ENCODE measurements at regions not wholly inside any gene's neighbourhood (a gene's known extent, or its start where the extent isn't known, plus 50 kb on each side); places are given as distances from the start of the nearest gene placed in this dataset.

GRCh38 chr12:87784350-87784749 is 244.9 kb downstream of the C12orf50 start:
- TF ChIP-seq CTCF (IDR thresholded peaks at IDR 0.05; ENCODE audit: low read depth, low read length, missing control alignments) = no peak
- no peak overlapping the region for H3K4me3 ChIP-seq (replicated peaks; ENCODE audit: low read depth, low read length)
- DNase-seq (ENCODE audit: extremely low read depth, low read depth) = no peak

- DNase-seq (ENCODE audit: extremely low read depth, low read depth) = no peak
- no peak overlapping the region for H3K4me3 ChIP-seq (replicated peaks; ENCODE audit: low read depth, low read length)
- TF ChIP-seq CTCF (IDR thresholded peaks at IDR 0.05; ENCODE audit: low read depth, low read length, missing control alignments) = no peak
Measured at GRCh38 chr12:87783467-87783866, 245.7 kb downstream of the C12orf50 start.

GRCh38 chr12:87782838-87783237 is 246.4 kb downstream of the C12orf50 start:
- DNase-seq (ENCODE audit: extremely low read depth, low read depth) = no peak
- no peak for TF ChIP-seq CTCF (IDR thresholded peaks at IDR 0.05; ENCODE audit: low read depth, low read length, missing control alignments)

GRCh38 chr12:87779858-87780498 is 249.2 kb downstream of the C12orf50 start:
- no peak for TF ChIP-seq CTCF (IDR thresholded peaks at IDR 0.05; ENCODE audit: low read depth, low read length, missing control alignments)
- no peak for DNase-seq (ENCODE audit: extremely low read depth, low read depth)
- no peak overlapping the region for H3K4me3 ChIP-seq (replicated peaks; ENCODE audit: low read depth, low read length)

More at GRCh38 chr12:87782838-87783237, 246.4 kb downstream of the C12orf50 start:
- no peak overlapping the region for H3K4me3 ChIP-seq (replicated peaks; ENCODE audit: low read depth, low read length)

- no peak for DNase-seq (ENCODE audit: extremely low read depth, low read depth)
- TF ChIP-seq CTCF (IDR thresholded peaks at IDR 0.05; ENCODE audit: low read depth, low read length, missing control alignments) = no peak
- no peak overlapping the region for H3K4me3 ChIP-seq (replicated peaks; ENCODE audit: low read depth, low read length)
Measured at GRCh38 chr12:87779016-87779415, 250.2 kb downstream of the C12orf50 start.

- no peak for DNase-seq (ENCODE audit: extremely low read depth, low read depth)
- no peak for TF ChIP-seq CTCF (IDR thresholded peaks at IDR 0.05; ENCODE audit: low read depth, low read length, missing control alignments)
- H3K4me3 ChIP-seq (replicated peaks; ENCODE audit: low read depth, low read length) = no peak overlapping the region
Measured at GRCh38 chr12:87778065-87778464, 251.1 kb downstream of the C12orf50 start.

- no peak for TF ChIP-seq CTCF (IDR thresholded peaks at IDR 0.05; ENCODE audit: low read depth, low read length, missing control alignments)
- DNase-seq (ENCODE audit: extremely low read depth, low read depth) = no peak
- H3K4me3 ChIP-seq (replicated peaks; ENCODE audit: low read depth, low read length) = no peak overlapping the region
Measured at GRCh38 chr12:87775784-87776183, 253.4 kb downstream of the C12orf50 start.

Data from HFF-Myc (cell line).